ENCODE measurements at regions not wholly inside any gene's neighbourhood (a gene's known extent, or its start where the extent isn't known, plus 50 kb on each side); places are given as distances from the start of the nearest gene placed in this dataset.

DNA sequence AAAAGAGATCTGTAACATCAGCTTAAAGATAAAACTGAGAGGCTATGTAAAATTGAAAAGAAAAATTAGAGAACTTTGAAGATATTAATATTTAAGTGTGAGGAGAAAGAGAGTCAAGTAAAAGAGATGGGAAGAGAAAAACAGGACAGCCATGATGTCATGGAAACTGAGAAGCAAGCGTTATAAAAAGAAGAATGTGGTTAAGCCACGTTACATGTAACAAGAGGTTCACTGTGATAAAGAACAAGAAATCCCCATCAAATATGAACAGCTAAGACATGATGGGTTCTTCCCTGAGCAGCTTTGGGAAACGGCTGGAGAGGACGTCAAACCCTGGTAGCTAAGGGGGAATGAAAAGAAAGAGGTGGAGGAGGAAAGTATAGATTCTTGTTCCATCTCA, 1269.3 kb upstream of the TENM3 start:
- Histone ChIP-seq H2AFZ (ENCODE audit: low read length) (no peak overlapping the region), H3K36me3 (ENCODE audit: insufficient read depth, low read length) (no peaks in the 10 kb centered on the region), H4K20me1 (ENCODE audit: insufficient read depth, low read depth, low read length) (no peaks in the 10 kb centered on the region), H3K9ac (ENCODE audit: low read length) (no peak overlapping the region), H3K9me2 (replicated peaks; ENCODE audit: insufficient read depth, low read length) (no peaks in the 10 kb centered on the region), H3K79me2 (ENCODE audit: low read length) (no peaks in the 10 kb centered on the region), H3K27me3 (ENCODE audit: low read length) (no peaks in the 10 kb centered on the region), H3K4me2 (ENCODE audit: low read depth, low read length, poor library complexity, severe bottlenecking) (no peak overlapping the region), H3K27ac (ENCODE audit: low read length) (no peak overlapping the region), H3K4me1 (ENCODE audit: low read length) (no peaks in the 10 kb centered on the region), H3K4me3 (ENCODE audit: low read length) (no peak overlapping the region), H3K9me3 (ENCODE audit: low read length) (no peaks in the 10 kb centered on the region)
- no peak for DNase-seq

DNA sequence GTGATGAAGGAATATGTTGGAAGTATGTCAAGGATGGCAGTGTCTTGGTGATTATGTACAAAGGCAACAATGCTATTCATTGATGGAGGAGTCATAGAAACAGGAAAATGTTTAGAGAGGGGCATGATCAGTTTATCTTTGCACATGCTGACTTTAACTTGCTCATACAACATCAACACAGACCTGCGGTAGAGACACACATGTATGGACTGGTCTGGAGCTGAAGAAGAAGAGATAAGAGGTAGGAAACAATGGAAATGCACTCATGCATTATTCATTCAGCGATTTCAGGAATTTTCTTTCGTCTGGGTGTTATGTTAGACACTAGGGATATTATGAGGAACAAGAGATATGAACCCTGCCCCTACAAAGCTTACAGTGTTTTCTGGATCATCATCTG, 1252.3 kb upstream of the TENM3 start:
- Histone ChIP-seq H3K27me3 (ENCODE audit: low read length) (no peaks in the 10 kb centered on the region), H3K4me1 (ENCODE audit: low read length) (no peaks in the 10 kb centered on the region), H3K4me3 (ENCODE audit: low read length) (no peak overlapping the region), H4K20me1 (ENCODE audit: insufficient read depth, low read depth, low read length) (no peaks in the 10 kb centered on the region), H3K4me2 (ENCODE audit: low read depth, low read length, poor library complexity, severe bottlenecking) (no peak overlapping the region), H3K9ac (ENCODE audit: low read length) (no peak overlapping the region), H3K9me3 (ENCODE audit: low read length) (no peaks in the 10 kb centered on the region), H2AFZ (ENCODE audit: low read length) (no peak overlapping the region), H3K36me3 (ENCODE audit: insufficient read depth, low read length) (no peaks in the 10 kb centered on the region), H3K27ac (ENCODE audit: low read length) (no peak overlapping the region), H3K9me2 (replicated peaks; ENCODE audit: insufficient read depth, low read length) (no peaks in the 10 kb centered on the region), H3K79me2 (ENCODE audit: low read length) (no peaks in the 10 kb centered on the region)
- no peak for DNase-seq

DNA sequence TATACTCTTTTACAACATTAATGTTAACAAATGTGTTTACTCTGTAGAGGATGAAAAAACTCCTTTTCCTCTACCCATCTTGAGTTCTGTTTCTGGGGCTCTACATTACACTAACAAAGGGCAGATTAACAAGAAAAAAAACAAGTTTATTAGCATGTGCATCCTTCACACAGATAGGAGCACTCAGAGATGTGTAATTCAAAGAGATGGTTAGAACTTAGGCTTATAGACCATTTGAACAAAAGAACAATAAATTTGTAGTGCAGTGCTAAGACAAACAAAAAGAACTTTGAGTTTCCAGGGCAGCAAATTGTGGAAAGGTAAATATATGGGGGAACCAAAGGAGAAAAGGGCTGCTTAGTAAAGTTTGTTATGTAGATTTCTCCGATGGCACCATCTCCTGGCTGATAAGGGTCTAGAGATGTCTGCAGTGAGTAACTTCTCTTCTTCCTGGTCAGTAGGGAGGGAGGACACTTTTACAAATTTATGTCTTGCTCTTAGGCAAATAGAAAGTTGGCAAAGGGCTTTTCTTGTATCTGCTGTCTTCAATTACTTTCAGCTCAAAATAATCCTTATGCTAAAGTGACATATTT, 1249.9 kb upstream of the TENM3 start:
- H2AFZ ChIP-seq (ENCODE audit: low read length) = no peak overlapping the region
- H3K4me1 ChIP-seq (ENCODE audit: low read length) = no peaks in the 10 kb centered on the region
- H3K9ac ChIP-seq (ENCODE audit: low read length) = no peak overlapping the region
- H3K79me2 ChIP-seq (ENCODE audit: low read length) = no peaks in the 10 kb centered on the region
- no peaks in the 10 kb centered on the region for H3K9me2 ChIP-seq (replicated peaks; ENCODE audit: insufficient read depth, low read length)
- H3K27ac ChIP-seq (ENCODE audit: low read length) = no peak overlapping the region
- no peaks in the 10 kb centered on the region for H3K9me3 ChIP-seq (ENCODE audit: low read length)
- no peak overlapping the region for H3K4me2 ChIP-seq (ENCODE audit: low read depth, low read length, poor library complexity, severe bottlenecking)
- no peak overlapping the region for H3K4me3 ChIP-seq (ENCODE audit: low read length)
- no peaks in the 10 kb centered on the region for H3K36me3 ChIP-seq (ENCODE audit: insufficient read depth, low read length)
- no peak for DNase-seq
- H4K20me1 ChIP-seq (ENCODE audit: insufficient read depth, low read depth, low read length) = no peaks in the 10 kb centered on the region
- no peaks in the 10 kb centered on the region for H3K27me3 ChIP-seq (ENCODE audit: low read length)

DNA sequence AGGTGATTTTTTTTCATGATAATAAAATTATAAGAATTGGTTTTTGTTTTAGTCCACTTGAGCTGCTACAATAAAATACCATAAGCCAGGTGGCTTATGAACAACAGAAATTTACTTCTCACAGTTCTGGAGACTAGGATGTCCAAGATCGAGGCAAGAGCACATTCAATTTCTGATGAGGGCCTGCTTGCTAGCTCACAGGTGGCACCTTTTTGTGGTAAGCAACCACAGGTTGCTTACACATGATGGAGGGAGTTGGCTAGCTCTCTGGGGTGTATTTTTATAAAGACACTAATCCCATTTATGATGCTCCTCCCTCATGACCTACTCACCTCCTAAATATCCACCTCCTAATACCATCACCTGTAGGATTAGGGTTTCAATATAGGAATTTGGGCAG, 1248.5 kb upstream of the TENM3 start:
- H3K4me3 ChIP-seq (ENCODE audit: low read length) = no peak overlapping the region
- no peak for DNase-seq
- no peak overlapping the region for H3K9ac ChIP-seq (ENCODE audit: low read length)
- no peak overlapping the region for H3K4me2 ChIP-seq (ENCODE audit: low read depth, low read length, poor library complexity, severe bottlenecking)
- H3K9me2 ChIP-seq (replicated peaks; ENCODE audit: insufficient read depth, low read length) = no peaks in the 10 kb centered on the region
- H3K27me3 ChIP-seq (ENCODE audit: low read length) = no peaks in the 10 kb centered on the region
- no peaks in the 10 kb centered on the region for H3K4me1 ChIP-seq (ENCODE audit: low read length)
- no peaks in the 10 kb centered on the region for H3K79me2 ChIP-seq (ENCODE audit: low read length)
- H3K9me3 ChIP-seq (ENCODE audit: low read length) = no peaks in the 10 kb centered on the region
- H2AFZ ChIP-seq (ENCODE audit: low read length) = no peak overlapping the region
- H3K27ac ChIP-seq (ENCODE audit: low read length) = no peak overlapping the region
- no peaks in the 10 kb centered on the region for H4K20me1 ChIP-seq (ENCODE audit: insufficient read depth, low read depth, low read length)
- H3K36me3 ChIP-seq (ENCODE audit: insufficient read depth, low read length) = no peaks in the 10 kb centered on the region

DNA sequence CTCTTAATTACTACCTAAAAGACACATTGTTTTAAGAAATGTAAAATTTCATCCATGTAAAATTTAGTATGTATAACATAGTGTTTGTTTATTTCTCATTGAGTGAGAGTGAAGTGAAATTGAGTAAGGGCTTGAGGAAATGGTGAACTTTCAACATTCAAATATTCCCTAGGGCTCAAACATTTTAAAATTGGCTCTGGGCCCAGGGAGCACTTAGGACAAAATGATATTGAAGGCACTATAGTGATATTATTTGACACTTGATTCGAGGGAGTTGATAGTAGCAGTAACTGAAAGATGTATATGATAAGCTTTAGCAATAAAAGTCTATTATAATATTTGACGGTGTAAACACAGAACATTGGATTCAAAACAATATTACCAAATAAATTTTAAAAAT, 1244.0 kb upstream of the TENM3 start:
- Histone ChIP-seq H3K9me2 (replicated peaks; ENCODE audit: insufficient read depth, low read length) (no peaks in the 10 kb centered on the region), H3K4me1 (ENCODE audit: low read length) (no peaks in the 10 kb centered on the region), H3K4me3 (ENCODE audit: low read length) (no peak overlapping the region), H4K20me1 (ENCODE audit: insufficient read depth, low read depth, low read length) (no peaks in the 10 kb centered on the region), H3K4me2 (ENCODE audit: low read depth, low read length, poor library complexity, severe bottlenecking) (no peak overlapping the region), H3K27me3 (ENCODE audit: low read length) (no peaks in the 10 kb centered on the region), H3K9ac (ENCODE audit: low read length) (no peak overlapping the region), H3K27ac (ENCODE audit: low read length) (no peak overlapping the region), H3K9me3 (ENCODE audit: low read length) (no peaks in the 10 kb centered on the region), H3K36me3 (ENCODE audit: insufficient read depth, low read length) (no peaks in the 10 kb centered on the region), H2AFZ (ENCODE audit: low read length) (no peak overlapping the region), H3K79me2 (ENCODE audit: low read length) (no peaks in the 10 kb centered on the region)
- DNase-seq = no peak

DNA sequence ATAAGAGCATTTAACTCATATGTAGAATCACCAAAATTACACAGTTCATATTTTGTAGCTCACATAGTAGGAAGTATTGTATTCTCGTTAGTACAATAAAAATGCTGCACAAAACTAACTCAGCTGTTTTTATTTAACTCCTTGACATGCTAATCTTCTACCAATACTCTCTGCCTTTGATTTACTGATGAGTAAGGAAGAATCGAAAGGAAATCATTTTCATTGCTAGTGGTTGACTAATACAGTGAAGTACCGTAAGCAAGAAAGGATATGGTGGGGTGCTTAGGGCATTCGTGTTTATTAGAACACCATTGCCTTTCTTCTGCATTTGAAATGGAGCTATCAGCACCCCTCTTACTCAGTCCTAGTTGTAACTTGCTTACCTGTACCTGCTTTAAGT, 1239.1 kb upstream of the TENM3 start:
- Histone ChIP-seq H3K9me3 (ENCODE audit: low read length) (no peaks in the 10 kb centered on the region), H3K27me3 (ENCODE audit: low read length) (no peaks in the 10 kb centered on the region), H3K4me2 (ENCODE audit: low read depth, low read length, poor library complexity, severe bottlenecking) (no peak overlapping the region), H3K79me2 (ENCODE audit: low read length) (no peaks in the 10 kb centered on the region), H3K4me3 (ENCODE audit: low read length) (no peak overlapping the region), H3K4me1 (ENCODE audit: low read length) (no peaks in the 10 kb centered on the region), H3K9me2 (replicated peaks; ENCODE audit: insufficient read depth, low read length) (no peaks in the 10 kb centered on the region), H3K36me3 (ENCODE audit: insufficient read depth, low read length) (no peaks in the 10 kb centered on the region), H3K27ac (ENCODE audit: low read length) (no peak overlapping the region), H3K9ac (ENCODE audit: low read length) (no peak overlapping the region), H4K20me1 (ENCODE audit: insufficient read depth, low read depth, low read length) (no peaks in the 10 kb centered on the region), H2AFZ (ENCODE audit: low read length) (no peak overlapping the region)
- no peak for DNase-seq

DNA sequence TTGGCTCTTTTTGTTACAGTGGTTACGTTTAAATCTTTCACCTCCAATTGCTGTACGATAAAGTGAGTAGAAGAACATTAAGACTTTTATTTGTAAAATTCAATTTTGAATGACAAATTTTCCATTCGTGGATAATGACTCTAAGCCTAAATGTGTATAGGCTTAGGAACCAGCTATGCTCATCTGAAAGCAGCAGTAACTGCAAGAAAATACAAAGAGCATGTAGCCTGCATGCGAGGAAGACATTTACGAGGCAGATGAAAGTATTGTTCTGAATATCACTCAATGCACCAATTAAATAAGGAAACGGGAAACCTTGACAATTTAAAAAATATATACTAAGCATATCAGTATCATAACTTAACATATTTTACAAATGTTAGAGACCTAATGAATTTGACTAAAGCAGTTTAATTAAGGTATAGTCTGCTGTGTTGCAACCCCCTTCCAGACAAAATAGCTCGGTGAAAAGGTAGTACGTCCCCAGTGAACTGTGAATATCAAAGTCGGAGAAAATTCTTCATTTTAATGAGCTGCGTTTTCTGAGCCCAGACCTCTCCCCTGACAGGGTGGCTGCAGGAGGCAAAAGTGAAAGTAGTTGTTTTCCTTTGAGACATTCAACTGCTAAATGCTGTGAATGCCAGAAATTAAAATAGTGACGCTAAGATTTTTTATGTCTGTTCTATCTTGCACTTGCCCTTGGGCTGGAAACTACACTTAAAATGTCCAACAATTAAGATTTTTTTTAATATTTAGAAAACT, 1236.5 kb upstream of the TENM3 start:
- Histone ChIP-seq H3K4me2 (ENCODE audit: low read depth, low read length, poor library complexity, severe bottlenecking) (no peak overlapping the region), H3K36me3 (ENCODE audit: insufficient read depth, low read length) (no peaks in the 10 kb centered on the region), H2AFZ (ENCODE audit: low read length) (no peak overlapping the region), H3K27ac (ENCODE audit: low read length) (no peak overlapping the region), H3K4me1 (ENCODE audit: low read length) (no peaks in the 10 kb centered on the region), H3K9me2 (replicated peaks; ENCODE audit: insufficient read depth, low read length) (no peaks in the 10 kb centered on the region), H3K79me2 (ENCODE audit: low read length) (no peaks in the 10 kb centered on the region), H3K9ac (ENCODE audit: low read length) (no peak overlapping the region), H3K9me3 (ENCODE audit: low read length) (no peaks in the 10 kb centered on the region), H3K27me3 (ENCODE audit: low read length) (no peaks in the 10 kb centered on the region), H3K4me3 (ENCODE audit: low read length) (no peak overlapping the region), H4K20me1 (ENCODE audit: insufficient read depth, low read depth, low read length) (no peaks in the 10 kb centered on the region)
- DNase-seq = no peak

DNA sequence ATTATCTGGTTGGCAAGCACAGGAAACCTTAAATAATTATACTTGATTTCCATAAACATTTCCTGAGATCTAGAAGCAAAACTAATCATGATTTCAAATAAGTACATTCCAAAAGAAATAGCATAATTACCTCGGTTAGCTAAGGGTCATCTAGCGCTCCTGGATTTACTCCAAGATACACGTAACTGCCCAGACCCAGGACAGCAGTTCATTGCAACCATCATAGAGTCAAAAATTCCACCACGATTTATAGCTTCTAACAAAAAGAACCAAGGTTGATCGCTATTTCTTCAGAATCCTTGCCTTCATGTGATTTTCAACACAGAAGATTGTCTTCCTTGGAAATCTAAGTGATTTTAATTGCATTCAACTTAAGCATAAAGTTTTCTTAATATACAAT, 1235.5 kb upstream of the TENM3 start:
- Histone ChIP-seq H3K4me2 (ENCODE audit: low read depth, low read length, poor library complexity, severe bottlenecking) (no peak overlapping the region), H3K9me3 (ENCODE audit: low read length) (no peaks in the 10 kb centered on the region), H4K20me1 (ENCODE audit: insufficient read depth, low read depth, low read length) (no peaks in the 10 kb centered on the region), H3K79me2 (ENCODE audit: low read length) (no peaks in the 10 kb centered on the region), H3K36me3 (ENCODE audit: insufficient read depth, low read length) (no peaks in the 10 kb centered on the region), H3K9me2 (replicated peaks; ENCODE audit: insufficient read depth, low read length) (no peaks in the 10 kb centered on the region), H3K27me3 (ENCODE audit: low read length) (no peaks in the 10 kb centered on the region), H2AFZ (ENCODE audit: low read length) (no peak overlapping the region), H3K4me1 (ENCODE audit: low read length) (no peaks in the 10 kb centered on the region), H3K4me3 (ENCODE audit: low read length) (no peak overlapping the region), H3K27ac (ENCODE audit: low read length) (no peak overlapping the region), H3K9ac (ENCODE audit: low read length) (no peak overlapping the region)
- no peak for DNase-seq
